T-helper 2 cell (primary cell): ENCODE measurements at regions not wholly inside any gene's neighbourhood (a gene's known extent, or its start where the extent isn't known, plus 50 kb on each side); places are given as distances from the start of the nearest gene placed in this dataset.
"Not testable (repeated sequence)": the region's sequence is repeated elsewhere in the genome, so short reads cannot be mapped to it uniquely, and the experiment has no call there.

Source experiments
- DNase-seq, 5 experiments: peaks; one replicate each; pipeline versions ENCODE4 v3.0.0 to v3.0.0-alpha.2; 2012 to 2022

- DNase-seq, result no peak
Observed at GRCh38 chr3:72043204-72044133, 258.5 kb upstream of the PROK2 start.

- DNase-seq, result no peak
Observed at GRCh38 chr3:72042397-72043203, 257.7 kb upstream of the PROK2 start.

GRCh38 chr3:72041511-72041910 lies 256.6 kb upstream of the PROK2 start:
- DNase-seq, result no peak

GRCh38 chr3:72041076-72041475 lies 256.1 kb upstream of the PROK2 start:
- DNase-seq, result no peak

- DNase-seq, result no peak
Observed at GRCh38 chr3:72039677-72040076, 254.7 kb upstream of the PROK2 start.

- DNase-seq, result no peak
Observed at GRCh38 chr3:72036899-72037298, 252.0 kb upstream of the PROK2 start.

GRCh38 chr3:72035606-72036005 lies 250.7 kb upstream of the PROK2 start:
- no peak for DNase-seq

GRCh38 chr3:72034986-72035385 lies 250.0 kb upstream of the PROK2 start:
- DNase-seq, result no peak

GRCh38 chr3:72033666-72034428 lies 248.9 kb upstream of the PROK2 start:
- no peak for DNase-seq

- no peak for DNase-seq
Observed at GRCh38 chr3:72032441-72033135, 247.6 kb upstream of the PROK2 start.

- DNase-seq, result no peak
Observed at GRCh38 chr3:72031581-72031980, 246.6 kb upstream of the PROK2 start.

GRCh38 chr3:72030296-72030695 lies 245.3 kb upstream of the PROK2 start:
- not testable (repeated sequence) for DNase-seq

GRCh38 chr3:72028726-72029125 lies 243.8 kb upstream of the PROK2 start:
- not testable (repeated sequence) for DNase-seq

GRCh38 chr3:72028307-72028706 lies 243.4 kb upstream of the PROK2 start:
- not testable (repeated sequence) for DNase-seq

- not testable (repeated sequence) for DNase-seq
Observed at GRCh38 chr3:72027728-72028127, 242.8 kb upstream of the PROK2 start.

GRCh38 chr3:72022027-72022426 lies 237.1 kb upstream of the PROK2 start:
- no peak for DNase-seq

GRCh38 chr3:72021531-72021930 lies 236.6 kb upstream of the PROK2 start:
- no peak for DNase-seq

- no peak for DNase-seq
Observed at GRCh38 chr3:72018343-72018984, 233.5 kb upstream of the PROK2 start.

GRCh38 chr3:72017935-72018334 lies 233.0 kb upstream of the PROK2 start:
- no peak for DNase-seq

- DNase-seq, result no peak
Observed at GRCh38 chr3:72017311-72017710, 232.4 kb upstream of the PROK2 start.

GRCh38 chr3:72015463-72015862 lies 230.5 kb upstream of the PROK2 start:
- DNase-seq, result no peak

GRCh38 chr3:72013084-72013483 lies 228.1 kb upstream of the PROK2 start:
- no peak for DNase-seq
